ENCODE measurements at regions not wholly inside any gene's neighbourhood (a gene's known extent, or its start where the extent isn't known, plus 50 kb on each side); places are given as distances from the start of the nearest gene placed in this dataset.

DNA sequence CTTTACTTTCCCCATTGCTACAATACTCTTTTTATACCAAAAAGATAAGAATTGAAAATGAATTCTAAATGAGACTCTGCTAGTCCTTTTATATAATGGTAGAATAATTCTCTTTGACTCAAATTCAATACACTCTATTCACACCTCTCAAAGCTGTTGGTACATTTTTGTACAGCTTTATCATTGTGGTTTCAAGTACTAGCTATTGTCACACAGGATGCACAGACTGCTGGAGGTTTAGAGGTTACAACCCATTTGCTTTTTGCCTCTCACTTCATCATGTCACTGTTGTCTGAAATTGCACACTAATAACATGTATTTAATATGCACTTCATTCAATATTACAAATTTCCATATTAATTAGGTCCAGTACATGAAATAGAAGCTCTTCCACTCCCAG is 442.2 kb upstream of the ARID1B start:
- TF ChIP-seq EZH2 (IDR thresholded peaks at IDR 0.05; ENCODE audit: borderline replicate concordance, insufficient read depth, low read length, poor library complexity, severe bottlenecking) (no peak), TAF1 (IDR thresholded peaks at IDR 0.05; ENCODE audit: low read depth) (no peak), POLR2AphosphoS5 (IDR thresholded peaks at IDR 0.05) (no peak)
- TF ChIP-seq, protein P1, sequence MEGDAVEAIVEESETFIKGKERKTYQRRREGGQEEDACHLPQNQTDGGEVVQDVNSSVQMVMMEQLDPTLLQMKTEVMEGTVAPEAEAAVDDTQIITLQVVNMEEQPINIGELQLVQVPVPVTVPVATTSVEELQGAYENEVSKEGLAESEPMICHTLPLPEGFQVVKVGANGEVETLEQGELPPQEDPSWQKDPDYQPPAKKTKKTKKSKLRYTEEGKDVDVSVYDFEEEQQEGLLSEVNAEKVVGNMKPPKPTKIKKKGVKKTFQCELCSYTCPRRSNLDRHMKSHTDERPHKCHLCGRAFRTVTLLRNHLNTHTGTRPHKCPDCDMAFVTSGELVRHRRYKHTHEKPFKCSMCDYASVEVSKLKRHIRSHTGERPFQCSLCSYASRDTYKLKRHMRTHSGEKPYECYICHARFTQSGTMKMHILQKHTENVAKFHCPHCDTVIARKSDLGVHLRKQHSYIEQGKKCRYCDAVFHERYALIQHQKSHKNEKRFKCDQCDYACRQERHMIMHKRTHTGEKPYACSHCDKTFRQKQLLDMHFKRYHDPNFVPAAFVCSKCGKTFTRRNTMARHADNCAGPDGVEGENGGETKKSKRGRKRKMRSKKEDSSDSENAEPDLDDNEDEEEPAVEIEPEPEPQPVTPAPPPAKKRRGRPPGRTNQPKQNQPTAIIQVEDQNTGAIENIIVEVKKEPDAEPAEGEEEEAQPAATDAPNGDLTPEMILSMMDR (IDR thresholded peaks at IDR 0.05; ENCODE audit: poor library complexity, severe bottlenecking) = no peak
- TF ChIP-seq, protein P2, sequence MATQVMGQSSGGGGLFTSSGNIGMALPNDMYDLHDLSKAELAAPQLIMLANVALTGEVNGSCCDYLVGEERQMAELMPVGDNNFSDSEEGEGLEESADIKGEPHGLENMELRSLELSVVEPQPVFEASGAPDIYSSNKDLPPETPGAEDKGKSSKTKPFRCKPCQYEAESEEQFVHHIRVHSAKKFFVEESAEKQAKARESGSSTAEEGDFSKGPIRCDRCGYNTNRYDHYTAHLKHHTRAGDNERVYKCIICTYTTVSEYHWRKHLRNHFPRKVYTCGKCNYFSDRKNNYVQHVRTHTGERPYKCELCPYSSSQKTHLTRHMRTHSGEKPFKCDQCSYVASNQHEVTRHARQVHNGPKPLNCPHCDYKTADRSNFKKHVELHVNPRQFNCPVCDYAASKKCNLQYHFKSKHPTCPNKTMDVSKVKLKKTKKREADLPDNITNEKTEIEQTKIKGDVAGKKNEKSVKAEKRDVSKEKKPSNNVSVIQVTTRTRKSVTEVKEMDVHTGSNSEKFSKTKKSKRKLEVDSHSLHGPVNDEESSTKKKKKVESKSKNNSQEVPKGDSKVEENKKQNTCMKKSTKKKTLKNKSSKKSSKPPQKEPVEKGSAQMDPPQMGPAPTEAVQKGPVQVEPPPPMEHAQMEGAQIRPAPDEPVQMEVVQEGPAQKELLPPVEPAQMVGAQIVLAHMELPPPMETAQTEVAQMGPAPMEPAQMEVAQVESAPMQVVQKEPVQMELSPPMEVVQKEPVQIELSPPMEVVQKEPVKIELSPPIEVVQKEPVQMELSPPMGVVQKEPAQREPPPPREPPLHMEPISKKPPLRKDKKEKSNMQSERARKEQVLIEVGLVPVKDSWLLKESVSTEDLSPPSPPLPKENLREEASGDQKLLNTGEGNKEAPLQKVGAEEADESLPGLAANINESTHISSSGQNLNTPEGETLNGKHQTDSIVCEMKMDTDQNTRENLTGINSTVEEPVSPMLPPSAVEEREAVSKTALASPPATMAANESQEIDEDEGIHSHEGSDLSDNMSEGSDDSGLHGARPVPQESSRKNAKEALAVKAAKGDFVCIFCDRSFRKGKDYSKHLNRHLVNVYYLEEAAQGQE (IDR thresholded peaks at IDR 0.05; ENCODE audit: borderline replicate concordance) = no peak

Data from neural cell (in vitro differentiated cells).